ENCODE measurements at regions not wholly inside any gene's neighbourhood (a gene's known extent, or its start where the extent isn't known, plus 50 kb on each side); places are given as distances from the start of the nearest gene placed in this dataset.
"Not testable (repeated sequence)": the region's sequence is repeated elsewhere in the genome, so short reads cannot be mapped to it uniquely, and the experiment has no call there.

GRCh38 chr18:55897091-55897689 lies 309.2 kb upstream of the TCF4 start:
- no peak for DNase-seq (ENCODE audit: low read depth)

GRCh38 chr18:55893948-55894347 lies 306.0 kb upstream of the TCF4 start:
- DNase-seq (ENCODE audit: low read depth): no peak

GRCh38 chr18:55892862-55893813 lies 305.1 kb upstream of the TCF4 start:
- not testable (repeated sequence) for DNase-seq (ENCODE audit: low read depth)

- DNase-seq (ENCODE audit: low read depth): no peak
These were observed 298.9 kb upstream of the TCF4 start for GRCh38 chr18:55886886-55887285.

GRCh38 chr18:55884498-55884897 lies 296.5 kb upstream of the TCF4 start:
- no peak for DNase-seq (ENCODE audit: low read depth)

GRCh38 chr18:55880617-55881016 lies 292.6 kb upstream of the TCF4 start:
- no peak for DNase-seq (ENCODE audit: low read depth)

GRCh38 chr18:55879331-55879730 lies 291.3 kb upstream of the TCF4 start:
- DNase-seq (ENCODE audit: low read depth): no peak

GRCh38 chr18:55878224-55878623 lies 290.2 kb upstream of the TCF4 start:
- no peak for DNase-seq (ENCODE audit: low read depth)

- DNase-seq (ENCODE audit: low read depth): no peak
These were observed 289.3 kb upstream of the TCF4 start for GRCh38 chr18:55877321-55877720.

GRCh38 chr18:55876254-55876653 lies 288.3 kb upstream of the TCF4 start:
- DNase-seq (ENCODE audit: low read depth): no peak

GRCh38 chr18:55875371-55875901 lies 287.4 kb upstream of the TCF4 start:
- DNase-seq (ENCODE audit: low read depth): no peak

GRCh38 chr18:55869556-55870501 lies 281.8 kb upstream of the TCF4 start:
- DNase-seq (ENCODE audit: low read depth): peak; percentile 34

GRCh38 chr18:55868909-55869308 lies 280.9 kb upstream of the TCF4 start:
- DNase-seq (ENCODE audit: low read depth): peak; percentile 51

GRCh38 chr18:55866886-55867285 lies 278.9 kb upstream of the TCF4 start:
- DNase-seq (ENCODE audit: low read depth): no peak

- DNase-seq (ENCODE audit: low read depth): no peak
These were observed 278.0 kb upstream of the TCF4 start for GRCh38 chr18:55866006-55866405.

- no peak for DNase-seq (ENCODE audit: low read depth)
These were observed 276.3 kb upstream of the TCF4 start for GRCh38 chr18:55864281-55864680.

GRCh38 chr18:55863876-55864275 lies 275.9 kb upstream of the TCF4 start:
- DNase-seq (ENCODE audit: low read depth): no peak

- DNase-seq (ENCODE audit: low read depth): no peak
These were observed 275.4 kb upstream of the TCF4 start for GRCh38 chr18:55863391-55863706.

GRCh38 chr18:55862693-55863390 lies 274.9 kb upstream of the TCF4 start:
- no peak for DNase-seq (ENCODE audit: low read depth)

GRCh38 chr18:55861266-55861665 lies 273.3 kb upstream of the TCF4 start:
- DNase-seq (ENCODE audit: low read depth): peak; percentile 40
